ENCODE measurements at regions not wholly inside any gene's neighbourhood (a gene's known extent, or its start where the extent isn't known, plus 50 kb on each side); places are given as distances from the start of the nearest gene placed in this dataset.

DNA sequence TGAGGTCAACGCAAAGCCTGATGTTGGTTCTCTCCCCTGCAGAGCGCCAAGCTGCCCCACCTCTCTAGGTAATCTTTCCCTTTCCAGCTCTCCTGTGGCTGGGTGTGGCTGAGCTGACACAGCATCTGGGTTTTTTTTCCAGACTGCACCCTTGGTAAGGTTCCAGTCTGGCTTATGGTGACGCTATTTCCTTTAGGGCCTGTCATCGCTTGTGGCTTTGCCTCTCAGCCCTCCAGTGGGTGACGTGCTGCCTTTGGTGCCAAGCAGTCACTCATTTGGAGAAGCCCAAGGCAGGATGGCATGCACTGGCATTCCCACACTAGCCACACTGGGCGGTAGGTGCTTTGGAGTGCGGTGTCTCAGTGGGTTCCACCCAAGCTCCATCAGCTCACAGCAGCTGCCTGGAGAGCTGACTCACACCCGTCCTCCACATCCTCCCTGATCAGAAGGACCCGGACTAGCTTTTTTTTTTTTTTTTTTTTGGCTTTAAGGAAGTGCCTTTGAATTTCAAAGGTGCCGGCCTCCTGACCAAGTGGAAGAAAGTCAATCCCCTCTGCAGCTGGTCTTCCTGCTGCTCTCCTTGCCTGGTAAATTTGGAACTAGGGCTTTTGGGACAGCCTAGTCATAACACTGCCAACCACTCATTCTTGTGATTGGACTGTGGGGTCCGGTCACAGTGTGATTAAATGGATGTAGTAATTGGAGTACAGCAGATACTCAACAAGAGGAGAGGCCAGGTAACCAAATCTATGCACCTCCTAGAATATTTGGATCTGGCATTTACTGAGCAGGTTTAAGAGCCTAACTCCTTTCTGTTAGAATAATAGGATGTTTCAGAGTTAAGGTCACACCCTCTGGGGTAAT, 153.6 kb downstream of the CD83 start:
- ATAC-seq (peak in 1 of 2 donors; percentile 85), DNase-seq (peak; percentile 45)
- intact Hi-C loops (cut with DNase I) = no loop called here

DNA sequence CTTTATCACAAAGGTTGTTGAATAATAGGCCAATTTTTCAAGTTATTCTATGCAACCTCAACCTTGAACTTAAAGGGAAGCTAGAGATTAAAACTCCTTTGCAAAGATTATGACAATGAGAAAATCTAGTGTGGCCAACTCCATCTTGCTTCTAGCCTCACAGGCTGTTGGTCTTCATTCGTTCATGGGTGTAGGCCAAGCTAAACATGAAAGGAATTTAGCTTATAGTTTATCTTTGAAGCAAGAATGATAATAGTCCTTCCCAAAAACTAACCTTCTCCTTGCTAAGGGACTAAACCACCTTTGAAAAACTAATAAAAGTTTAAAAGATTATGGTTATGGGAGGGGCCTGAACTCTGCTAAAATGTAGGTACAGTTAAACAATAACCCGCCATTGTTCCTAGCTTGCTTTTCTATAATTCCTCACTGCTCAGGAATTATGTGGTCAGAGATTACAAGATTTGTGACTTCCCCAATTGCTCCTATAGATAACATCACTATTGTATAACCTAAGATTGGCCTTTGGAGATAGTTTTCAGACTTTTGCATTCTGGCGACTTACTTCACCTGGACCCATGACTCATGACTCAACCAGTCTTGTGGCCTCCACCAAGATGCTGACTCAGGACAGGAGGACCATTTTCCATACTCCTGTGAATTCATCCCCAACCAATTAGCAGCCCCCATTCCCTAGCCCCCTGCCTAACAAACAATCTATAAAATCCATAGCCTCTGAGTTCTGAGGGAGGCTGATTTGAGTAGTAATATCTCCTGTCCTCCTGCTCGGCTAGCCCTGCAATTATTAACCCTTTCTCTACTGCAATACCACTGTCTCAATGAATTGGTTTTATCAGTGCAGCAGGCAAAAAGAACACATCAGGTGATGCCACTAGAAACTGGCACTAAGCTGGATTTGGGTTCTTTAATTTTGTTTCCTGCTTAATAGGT, 154.5 kb downstream of the CD83 start:
- DNase-seq = no peak
- no peak for ATAC-seq
- intact Hi-C loops (cut with DNase I) = no loop called here

DNA sequence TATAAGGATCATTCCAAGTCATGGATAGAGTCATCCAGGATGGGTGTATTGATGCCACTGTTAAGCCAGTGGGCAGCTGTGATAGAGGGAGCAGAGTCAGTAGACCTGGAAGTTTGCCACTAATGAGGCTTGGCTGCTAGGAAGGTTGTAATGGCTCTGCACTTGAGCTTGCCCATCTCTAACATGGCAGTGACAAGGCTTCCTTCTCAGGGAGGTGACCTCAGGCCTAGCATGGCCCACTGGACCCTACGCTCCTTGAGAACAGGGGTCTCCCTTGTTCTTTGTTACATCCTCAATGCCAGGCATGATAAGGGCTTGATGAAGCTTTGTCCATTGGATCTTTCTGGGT, 155.1 kb downstream of the CD83 start:
- intact Hi-C loops (cut with DNase I) = no loop called here
- ATAC-seq (no peak), DNase-seq (no peak)

DNA sequence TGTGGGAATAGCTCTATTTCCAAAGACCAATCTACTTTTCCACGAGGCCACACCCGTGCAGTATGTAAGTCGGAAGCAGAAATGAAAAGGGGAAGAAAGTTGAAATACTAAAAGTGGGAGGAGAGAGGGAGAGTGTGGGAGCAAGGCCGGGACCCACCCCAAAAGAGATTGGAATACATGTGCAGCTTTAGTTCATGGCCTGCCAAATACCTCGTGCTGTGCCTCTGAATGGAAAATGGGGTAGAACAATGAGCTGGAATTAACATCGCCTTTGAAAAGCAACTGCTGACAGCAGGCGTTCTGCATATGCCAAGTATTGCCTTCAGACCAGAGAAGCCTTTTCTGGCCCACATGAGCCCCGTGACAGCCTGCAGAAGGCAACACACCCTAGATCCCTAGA, 155.6 kb downstream of the CD83 start:
- ATAC-seq (no peak), DNase-seq (no peak)
- intact Hi-C loops (cut with DNase I) = no loop called here

- no peak for DNase-seq
- intact Hi-C loops (cut with DNase I) = no loop called here
- no peak for ATAC-seq
These were observed 156.4 kb downstream of the CD83 start for GRCh38 chr6:14274016-14274415.

- no peak for DNase-seq
- intact Hi-C loops (cut with DNase I) = no loop called here
- peak in 1 of 2 donors; percentile 23 for ATAC-seq
These were observed 157.2 kb downstream of the CD83 start for GRCh38 chr6:14274546-14275492.

- ATAC-seq (peak; percentile 71 to 87), DNase-seq (peak; percentile 37)
- intact Hi-C loops (cut with DNase I) = no loop called here
These were observed 157.9 kb downstream of the CD83 start for GRCh38 chr6:14275493-14275851.

GRCh38 chr6:14276071-14276470, 158.5 kb downstream of the CD83 start:
- ATAC-seq = no peak
- DNase-seq = no peak
- intact Hi-C loops (cut with DNase I) = no loop called here

DNA sequence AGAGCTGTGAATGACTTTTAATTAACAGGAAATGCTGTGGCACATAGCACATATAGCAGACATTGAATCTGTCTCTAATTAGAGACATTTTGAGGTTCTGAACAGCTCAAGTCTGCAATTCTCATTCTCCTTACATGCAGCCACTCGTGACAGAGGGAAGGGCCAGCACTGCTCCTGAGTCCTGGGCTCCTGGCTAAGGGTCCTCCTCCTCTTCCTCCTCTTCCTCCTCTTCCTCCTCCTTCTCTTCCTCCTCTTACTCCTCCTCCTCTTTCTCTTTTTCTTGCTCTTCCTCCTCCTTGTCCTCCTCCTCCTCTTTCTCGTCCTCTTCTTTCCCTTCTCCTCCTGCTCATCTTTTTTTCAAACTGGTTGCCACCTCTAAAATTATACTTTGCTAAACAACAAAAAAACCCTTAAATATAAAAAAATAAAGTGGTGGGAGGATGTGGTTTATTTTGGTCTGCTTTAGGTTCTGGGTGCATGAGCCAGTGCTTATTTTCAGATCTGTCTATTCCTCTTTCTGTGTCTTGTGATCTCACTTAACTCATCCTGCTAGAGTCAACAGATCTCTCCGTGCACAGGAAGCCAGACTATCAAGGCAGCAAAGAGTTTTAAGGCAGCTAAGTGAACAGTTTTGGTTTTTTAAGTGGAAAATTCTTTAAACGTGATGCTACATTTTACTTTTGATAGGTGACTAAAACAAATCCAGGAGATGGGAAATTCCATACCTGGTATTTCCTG, 159.3 kb downstream of the CD83 start:
- peak; percentile 42 to 64 for ATAC-seq
- intact Hi-C loops (cut with DNase I) = no loop called here
- no peak for DNase-seq

- ATAC-seq (no peak), DNase-seq (no peak)
- intact Hi-C loops (cut with DNase I) = no loop called here
These were observed 159.9 kb downstream of the CD83 start for GRCh38 chr6:14277405-14277930.

- ATAC-seq (no peak), DNase-seq (no peak)
- intact Hi-C loops (cut with DNase I) = no loop called here
These were observed 160.4 kb downstream of the CD83 start for GRCh38 chr6:14278006-14278405.

- intact Hi-C loops (cut with DNase I) = no loop called here
- DNase-seq (no peak), ATAC-seq (no peak)
These were observed 160.9 kb downstream of the CD83 start for GRCh38 chr6:14278446-14278845.

GRCh38 chr6:14280006-14280510, 162.5 kb downstream of the CD83 start:
- DNase-seq = no peak
- intact Hi-C loops (cut with DNase I) = no loop called here
- ATAC-seq = no peak

GRCh38 chr6:14280766-14281293, 163.3 kb downstream of the CD83 start:
- ATAC-seq = no peak
- DNase-seq = no peak
- intact Hi-C loops (cut with DNase I) = no loop called here

GRCh38 chr6:14281811-14282660, 164.5 kb downstream of the CD83 start:
- DNase-seq = no peak
- ATAC-seq = no peak

DNA sequence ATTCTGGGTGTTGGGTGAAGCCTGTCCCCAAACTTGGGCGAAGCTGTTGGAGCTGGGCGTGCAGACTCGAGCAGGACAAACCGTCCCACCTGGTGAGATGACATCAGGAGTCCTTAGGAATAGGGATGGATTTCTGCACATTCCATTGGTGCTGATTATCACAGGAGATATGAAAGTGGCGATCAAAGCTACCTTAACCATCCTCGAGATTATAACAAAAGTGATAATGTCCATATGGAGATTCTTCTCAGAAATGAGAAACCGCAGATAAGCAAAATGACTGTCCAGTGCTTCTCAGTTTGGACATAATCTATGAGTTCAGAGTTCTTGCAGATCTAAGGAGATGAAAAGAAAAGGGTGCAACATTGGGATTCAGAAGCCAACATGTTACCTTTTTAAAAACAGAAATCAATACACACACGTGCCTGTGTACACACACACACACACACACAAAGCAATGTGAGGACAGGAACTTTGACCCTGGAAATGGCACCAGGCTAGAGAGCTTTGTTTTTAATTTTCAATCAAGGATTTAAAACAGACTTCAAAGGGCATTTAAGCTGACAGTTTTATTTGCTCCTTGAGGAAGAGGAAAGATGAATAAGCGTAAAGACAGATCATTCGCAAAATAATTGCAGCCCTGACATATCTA, 165.4 kb downstream of the CD83 start:
- ATAC-seq (no peak), DNase-seq (no peak)
- intact Hi-C loops (cut with DNase I) = no loop called here

More at GRCh38 chr6:14281811-14282660, 164.5 kb downstream of the CD83 start:
- intact Hi-C loops (cut with DNase I) = no loop called here
